HG03108 (cell line): ENCODE measurements at regions not wholly inside any gene's neighbourhood (a gene's known extent, or its start where the extent isn't known, plus 50 kb on each side); places are given as distances from the start of the nearest gene placed in this dataset.

Experiments used
- ATAC-seq: cut with Tn5 transposase; IDR thresholded peaks from one replicate; pipeline ENCODE4 v1.9.1; 2021; ENCODE audit warnings: moderate library complexity; ENCODE audit not compliant: unreplicated experiment

- ATAC-seq: no peak
Measured at GRCh38 chr10:131480066-131480465, 168.5 kb upstream of the TCERG1L start.

- no peak for ATAC-seq
Measured at GRCh38 chr10:131480861-131481260, 169.3 kb upstream of the TCERG1L start.

GRCh38 chr10:131485732-131486131 is 174.2 kb upstream of the TCERG1L start:
- no peak for ATAC-seq

- no peak for ATAC-seq
Measured at GRCh38 chr10:131487822-131488221, 176.3 kb upstream of the TCERG1L start.

- no peak for ATAC-seq
Measured at GRCh38 chr10:131490991-131491594, 179.6 kb upstream of the TCERG1L start.

- no peak for ATAC-seq
Measured at GRCh38 chr10:131492211-131492857, 180.8 kb upstream of the TCERG1L start.

GRCh38 chr10:131493432-131493831 is 181.9 kb upstream of the TCERG1L start:
- no peak for ATAC-seq

- no peak for ATAC-seq
Measured at GRCh38 chr10:131494451-131494850, 182.9 kb upstream of the TCERG1L start.

- ATAC-seq: no peak
Measured at GRCh38 chr10:131495224-131495623, 183.7 kb upstream of the TCERG1L start.

- ATAC-seq: no peak
Measured at GRCh38 chr10:131495892-131496291, 184.4 kb upstream of the TCERG1L start.

GRCh38 chr10:131496351-131497052 is 185.0 kb upstream of the TCERG1L start:
- no peak for ATAC-seq

- ATAC-seq: no peak
Measured at GRCh38 chr10:131499566-131499965, 188.0 kb upstream of the TCERG1L start.

- no peak for ATAC-seq
Measured at GRCh38 chr10:131500181-131500580, 188.7 kb upstream of the TCERG1L start.

- ATAC-seq: no peak
Measured at GRCh38 chr10:131500892-131501291, 189.4 kb upstream of the TCERG1L start.

GRCh38 chr10:131503992-131504391 is 192.5 kb upstream of the TCERG1L start:
- ATAC-seq: no peak

GRCh38 chr10:131511391-131511790 is 199.9 kb upstream of the TCERG1L start:
- no peak for ATAC-seq

GRCh38 chr10:131512852-131513251 is 201.3 kb upstream of the TCERG1L start:
- ATAC-seq: no peak

GRCh38 chr10:131513445-131513844 is 201.9 kb upstream of the TCERG1L start:
- ATAC-seq: no peak

- ATAC-seq: no peak
Measured at GRCh38 chr10:131513901-131514300, 202.4 kb upstream of the TCERG1L start.

GRCh38 chr10:131514454-131514853 is 202.9 kb upstream of the TCERG1L start:
- ATAC-seq: no peak

- ATAC-seq: no peak
Measured at GRCh38 chr10:131516285-131516684, 204.8 kb upstream of the TCERG1L start.

GRCh38 chr10:131517781-131518180 is 206.3 kb upstream of the TCERG1L start:
- ATAC-seq: no peak
